Stimulated activated CD4-positive, alpha-beta T cell treated with anti-CD3 and anti-CD28 coated beads, Interleukin-2, amount 100 ng/mL, for 48 hours (primary cell): ENCODE measurements at regions not wholly inside any gene's neighbourhood (a gene's known extent, or its start where the extent isn't known, plus 50 kb on each side); places are given as distances from the start of the nearest gene placed in this dataset.

Source experiments
- DNase-seq, 2 donors: peaks; one replicate each; pipeline ENCODE4 v3.0.0-alpha.2; 2020

- DNase-seq: no peak
Measured at GRCh38 chr4:107148904-107149303, 112.8 kb upstream of the DKK2 start.

- no peak for DNase-seq
Measured at GRCh38 chr4:107147873-107148272, 111.8 kb upstream of the DKK2 start.

GRCh38 chr4:107138433-107138832 lies 102.3 kb upstream of the DKK2 start:
- DNase-seq: no peak

- DNase-seq: no peak
Measured at GRCh38 chr4:107133965-107134653, 98.0 kb upstream of the DKK2 start.

GRCh38 chr4:107131295-107131694 lies 95.2 kb upstream of the DKK2 start:
- no peak for DNase-seq

GRCh38 chr4:107130157-107130556 lies 94.0 kb upstream of the DKK2 start:
- no peak for DNase-seq

- no peak for DNase-seq
Measured at GRCh38 chr4:107129611-107130010, 93.5 kb upstream of the DKK2 start.

- no peak for DNase-seq
Measured at GRCh38 chr4:107129076-107129475, 93.0 kb upstream of the DKK2 start.

GRCh38 chr4:107128116-107128515 lies 92.0 kb upstream of the DKK2 start:
- no peak for DNase-seq

- no peak for DNase-seq
Measured at GRCh38 chr4:107125496-107125895, 89.4 kb upstream of the DKK2 start.

GRCh38 chr4:107122736-107123135 lies 86.6 kb upstream of the DKK2 start:
- no peak for DNase-seq

- no peak for DNase-seq
Measured at GRCh38 chr4:107120661-107121060, 84.5 kb upstream of the DKK2 start.

- DNase-seq: no peak
Measured at GRCh38 chr4:107117726-107118125, 81.6 kb upstream of the DKK2 start.

- no peak for DNase-seq
Measured at GRCh38 chr4:107115185-107115847, 79.2 kb upstream of the DKK2 start.

- DNase-seq: no peak
Measured at GRCh38 chr4:107114059-107114458, 77.9 kb upstream of the DKK2 start.

- no peak for DNase-seq
Measured at GRCh38 chr4:107098401-107098800, 62.3 kb upstream of the DKK2 start.

GRCh38 chr4:107094976-107095375 lies 58.9 kb upstream of the DKK2 start:
- DNase-seq: no peak

- DNase-seq: no peak
Measured at GRCh38 chr4:107094332-107094731, 58.2 kb upstream of the DKK2 start.
